Neuronal stem cell (in vitro differentiated cells): ENCODE measurements at regions not wholly inside any gene's neighbourhood (a gene's known extent, or its start where the extent isn't known, plus 50 kb on each side); places are given as distances from the start of the nearest gene placed in this dataset.

Source experiments
- DNase-seq: peaks from one replicate; pipeline ENCODE4 v3.0.0-alpha.2; 2013; ENCODE audit warnings: low spot score
- H2AFZ ChIP-seq: one replicate; pipeline ENCODE4 v1.6.1; 2013; ENCODE audit warnings: mild to moderate bottlenecking, low read length, inconsistent platforms
- H2AK5ac ChIP-seq: 2 replicates; pipeline ENCODE4 v1.6.1; 2013; ENCODE audit warnings: low read depth, mild to moderate bottlenecking, inconsistent platforms, low read length, moderate library complexity, mixed read lengths
- H2BK120ac ChIP-seq: 2 replicates; pipeline ENCODE4 v1.6.1; 2013; ENCODE audit warnings: low read depth, mild to moderate bottlenecking, inconsistent platforms, low read length, moderate library complexity, mixed read lengths
- H2BK12ac ChIP-seq: one replicate; pipeline ENCODE4 v1.6.1; 2013; ENCODE audit warnings: low read length, inconsistent platforms
- H2BK15ac ChIP-seq: 2 replicates; pipeline ENCODE4 v1.6.1; 2013; ENCODE audit warnings: mild to moderate bottlenecking, low read length, inconsistent platforms, mixed read lengths
- H2BK5ac ChIP-seq: one replicate; pipeline ENCODE4 v1.6.1; 2013; ENCODE audit warnings: inconsistent platforms, mild to moderate bottlenecking, low read length, moderate library complexity
- H3K14ac ChIP-seq: one replicate; pipeline ENCODE4 v1.6.1; 2013; ENCODE audit warnings: low read length, inconsistent platforms
- H3K18ac ChIP-seq: 2 replicates; pipeline ENCODE4 v1.6.1; 2013; ENCODE audit warnings: low read length, inconsistent platforms
- H3K23ac ChIP-seq: 2 replicates; pipeline ENCODE4 v1.6.1; 2013; ENCODE audit warnings: low read depth, mild to moderate bottlenecking, mixed read lengths, low read length, inconsistent platforms; ENCODE audit not compliant: poor library complexity
- H3K27ac ChIP-seq: replicated peaks from 3 replicates; pipeline ENCODE4 v1.5.1; 2013; ENCODE audit warnings: low read length, inconsistent platforms
- H3K27me3 ChIP-seq, 3 experiments: 2 replicates each; pipeline ENCODE4 v1.6.1; 2013; ENCODE audit warnings: low read length in 3 of 3, mild to moderate bottlenecking in 2 of 3, inconsistent platforms in 1 of 3, low read depth in 1 of 3, mixed read lengths in 1 of 3, moderate library complexity in 1 of 3; ENCODE audit not compliant: control insufficient read depth in 3 of 3, insufficient read depth in 3 of 3
- H3K36me3 ChIP-seq, 2 donors: replicated peaks in 1 of 2; 2 replicates each; pipeline ENCODE4 v1.6.1; 2013; ENCODE audit warnings: low read length in 2 of 2; ENCODE audit not compliant: control insufficient read depth in 2 of 2, insufficient read depth in 2 of 2
- H3K4ac ChIP-seq: 2 replicates; pipeline ENCODE4 v1.6.1; 2013; ENCODE audit warnings: inconsistent platforms, mild to moderate bottlenecking, low read length, moderate library complexity
- H3K4me1 ChIP-seq, 2 donors: 1 replicate in 1 of 2; 2 replicates in 1 of 2; pipeline ENCODE4 v1.6.1; 2013; ENCODE audit warnings: low read length in 2 of 2, low read depth in 1 of 2; ENCODE audit not compliant: control insufficient read depth in 2 of 2, insufficient read depth in 1 of 2
- H3K4me2 ChIP-seq: one replicate; pipeline ENCODE4 v1.6.1; 2013; ENCODE audit warnings: mild to moderate bottlenecking, low read length, inconsistent platforms; ENCODE audit not compliant: insufficient read depth, poor library complexity, severe bottlenecking
- H3K4me3 ChIP-seq, 2 donors: 2 replicates each; pipeline ENCODE4 v1.5.1; 2013; ENCODE audit warnings: low read length in 2 of 2, mild to moderate bottlenecking in 2 of 2, inconsistent platforms in 1 of 2, moderate library complexity in 1 of 2
- H3K79me1 ChIP-seq: one replicate; pipeline ENCODE4 v1.6.1; 2013; ENCODE audit warnings: low read depth, mild to moderate bottlenecking, inconsistent platforms, low read length, moderate library complexity
- H3K9ac ChIP-seq: one replicate; pipeline ENCODE4 v1.6.1; 2013; ENCODE audit warnings: mild to moderate bottlenecking, low read depth, low read length, inconsistent platforms; ENCODE audit not compliant: poor library complexity
- H3K9me3 ChIP-seq, 2 donors: replicated peaks in 1 of 2; 2 replicates each; pipeline versions ENCODE3 to v1.6.1; 2013; ENCODE audit warnings: low read length in 2 of 2, mild to moderate bottlenecking in 2 of 2, inconsistent platforms in 1 of 2, low read depth in 1 of 2, mixed read lengths in 1 of 2, moderate library complexity in 1 of 2; ENCODE audit not compliant: control insufficient read depth in 2 of 2, insufficient read depth in 1 of 2
- H4K8ac ChIP-seq: one replicate; pipeline ENCODE4 v1.6.1; 2013; ENCODE audit warnings: low read depth, mild to moderate bottlenecking, inconsistent platforms, low read length, moderate library complexity
- H4K91ac ChIP-seq: one replicate; pipeline ENCODE4 v1.6.1; 2013; ENCODE audit warnings: low read length, low read depth, mild to moderate bottlenecking, inconsistent platforms; ENCODE audit not compliant: poor library complexity
- WGBS, 2 donors: extraction: QIAGEN DNeasy Blood & Tissue Kit; methylation state at CpG; one replicate each; pipeline ENCODE4 v1.1.7; 2013; ENCODE audit warnings: missing lambda C conversion rate in 2 of 2, mixed read lengths in 1 of 2; ENCODE audit not compliant: insufficient read length in 2 of 2, insufficient replicate concordance in 1 of 2; ENCODE audit errors: extremely low coverage in 2 of 2; 5-methylcytosine and 5-hydroxymethylcytosine counted together

DNA sequence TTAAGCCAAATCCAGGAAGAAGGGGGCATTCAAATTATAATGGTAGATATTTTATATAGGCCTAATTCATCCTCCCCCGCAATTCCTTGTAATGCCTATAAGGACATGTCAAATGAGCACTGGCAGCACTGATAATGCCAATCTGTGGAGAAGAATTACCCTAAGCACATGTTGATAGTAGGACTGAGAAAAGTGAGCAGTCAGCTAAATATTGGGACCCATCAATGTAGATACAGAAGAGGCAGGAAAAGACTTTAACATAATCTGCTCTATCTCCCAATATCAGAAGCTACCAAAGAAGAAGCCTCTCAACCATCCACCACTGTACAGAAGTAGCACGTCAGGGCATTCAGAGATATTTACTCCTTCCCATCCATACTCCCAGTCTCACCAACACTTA, 101.3 kb upstream of the REG3A start:
- no peak overlapping the region for H2AK5ac ChIP-seq
- H4K8ac ChIP-seq: no peak overlapping the region
- no peak overlapping the region for H3K4ac ChIP-seq
- no peak overlapping the region for H4K91ac ChIP-seq
- H3K4me2 ChIP-seq: no peak overlapping the region
- no CpG with 5 or more reads among the region's 2 CpGs for WGBS, 2 donors
- no peak overlapping the region for H2BK5ac ChIP-seq
- H2AFZ ChIP-seq: no peak overlapping the region
- H3K27me3 ChIP-seq: no peaks in the 10 kb centered on the region
- H3K9ac ChIP-seq: no peak overlapping the region
- no peak overlapping the region for H3K14ac ChIP-seq
- no peak overlapping the region for H2BK15ac ChIP-seq
- no peaks in the 10 kb centered on the region for H3K4me1 ChIP-seq
- H2BK12ac ChIP-seq: no peak overlapping the region
- H3K27ac ChIP-seq: no peak overlapping the region
- no peak overlapping the region for H2BK120ac ChIP-seq
- H3K79me1 ChIP-seq: no peaks in the 10 kb centered on the region
- H3K23ac ChIP-seq: no peak overlapping the region
- H3K4me3 ChIP-seq: no peak overlapping the region
- H3K9me3 ChIP-seq: no peaks in the 10 kb centered on the region
- no peaks in the 10 kb centered on the region for H3K36me3 ChIP-seq
- no peak for DNase-seq
- no peak overlapping the region for H3K18ac ChIP-seq

- H2BK12ac ChIP-seq: no peak overlapping the region
- no peak overlapping the region for H2BK120ac ChIP-seq
- no peak overlapping the region for H3K18ac ChIP-seq
- H3K79me1 ChIP-seq: no peaks in the 10 kb centered on the region
- no peak overlapping the region for H3K4ac ChIP-seq
- H3K23ac ChIP-seq: no peak overlapping the region
- H2BK15ac ChIP-seq: no peak overlapping the region
- H2AK5ac ChIP-seq: no peak overlapping the region
- H3K4me2 ChIP-seq: no peak overlapping the region
- no peak overlapping the region for H2AFZ ChIP-seq
- H3K9ac ChIP-seq: no peak overlapping the region
- no peak overlapping the region for H3K27ac ChIP-seq
- H3K27me3 ChIP-seq: no peaks in the 10 kb centered on the region
- no peaks in the 10 kb centered on the region for H3K9me3 ChIP-seq
- H4K8ac ChIP-seq: no peak overlapping the region
- H3K4me3 ChIP-seq: no peak overlapping the region
- no peaks in the 10 kb centered on the region for H3K4me1 ChIP-seq
- WGBS, 2 donors: no CpG with 5 or more reads among the region's 1 CpG
- no peak overlapping the region for H4K91ac ChIP-seq
- no peak overlapping the region for H2BK5ac ChIP-seq
- no peaks in the 10 kb centered on the region for H3K36me3 ChIP-seq
- no peak for DNase-seq
- no peak overlapping the region for H3K14ac ChIP-seq
Measured at GRCh38 chr2:79259959-79260358, 100.4 kb upstream of the REG3A start.

DNA sequence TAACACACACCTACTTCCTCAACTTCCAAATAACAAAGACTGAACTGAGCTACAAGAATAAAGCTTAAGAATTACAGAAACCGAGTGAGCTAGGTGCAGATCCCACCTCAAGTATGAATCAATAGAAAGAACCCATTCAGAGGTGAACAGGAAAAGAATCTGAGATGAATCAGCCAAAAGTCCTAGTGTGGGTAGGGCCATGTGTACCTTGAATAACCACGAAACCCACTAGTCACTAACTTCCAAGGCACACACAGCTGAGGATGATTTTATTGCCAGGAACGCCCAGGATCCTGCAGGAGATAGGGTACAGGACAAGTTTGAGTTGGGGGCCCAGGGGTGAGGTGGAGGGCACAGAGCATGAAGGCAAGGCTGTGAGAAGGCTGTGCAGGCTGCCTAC, 99.7 kb upstream of the REG3A start:
- Histone ChIP-seq H3K27me3 (no peaks in the 10 kb centered on the region), H3K18ac (no peak overlapping the region), H2AFZ (no peak overlapping the region), H3K4me1 (no peaks in the 10 kb centered on the region), H4K8ac (no peak overlapping the region), H3K14ac (no peak overlapping the region), H3K4ac (no peak overlapping the region), H2BK120ac (no peak overlapping the region), H3K4me3 (peak overlapping the region in 1 of 2 donors; percentile 59), H3K9me3 (no peaks in the 10 kb centered on the region), H2BK15ac (no peak overlapping the region), H3K79me1 (no peaks in the 10 kb centered on the region), H3K27ac (no peak overlapping the region), H3K9ac (no peak overlapping the region), H3K4me2 (no peak overlapping the region), H4K91ac (no peak overlapping the region), H2BK12ac (no peak overlapping the region), H2AK5ac (no peak overlapping the region), H2BK5ac (no peak overlapping the region), H3K36me3 (no peaks in the 10 kb centered on the region), H3K23ac (no peak overlapping the region)
- no CpG with 5 or more reads among the region's 3 CpGs for WGBS, 2 donors
- no peak for DNase-seq

- Histone ChIP-seq H4K8ac (no peak overlapping the region), H2AFZ (no peak overlapping the region), H3K4me3 (no peak overlapping the region), H3K27me3 (no peaks in the 10 kb centered on the region), H3K9me3 (no peaks in the 10 kb centered on the region), H2BK5ac (no peak overlapping the region), H2AK5ac (no peak overlapping the region), H3K4me1 (no peaks in the 10 kb centered on the region), H2BK12ac (no peak overlapping the region), H3K4ac (no peak overlapping the region), H3K18ac (no peak overlapping the region), H3K79me1 (no peaks in the 10 kb centered on the region), H3K27ac (no peak overlapping the region), H3K36me3 (no peaks in the 10 kb centered on the region), H4K91ac (no peak overlapping the region), H3K9ac (no peak overlapping the region), H2BK15ac (no peak overlapping the region), H2BK120ac (no peak overlapping the region), H3K23ac (no peak overlapping the region), H3K4me2 (no peak overlapping the region), H3K14ac (no peak overlapping the region)
- DNase-seq: no peak
- no CpG with 5 or more reads among the region's 2 CpGs for WGBS, 2 donors
Measured at GRCh38 chr2:79253243-79253774, 93.8 kb upstream of the REG3A start.
